Stomach (tissue), 8 donors: ENCODE measurements at regions not wholly inside any gene's neighbourhood (a gene's known extent, or its start where the extent isn't known, plus 50 kb on each side); places are given as distances from the start of the nearest gene placed in this dataset.

Experiments used
- DNase-seq, 2 donors: peaks; one replicate each; pipeline versions ENCODE4 v3.0.0 to v3.0.0-alpha.2; 2013 to 2019
- H3K27ac ChIP-seq, 5 donors: fragments of 200-600 bp in 4 of 5; sonication (generic) in 4 of 5; one replicate each; pipeline ENCODE4 v1.5.1; 2013 to 2019; ENCODE audit warnings: mild to moderate bottlenecking in 1 of 5, moderate library complexity in 1 of 5
- H3K27me3 ChIP-seq, 3 donors: fragments of 200-600 bp; sonication (generic); one replicate each; pipeline ENCODE4 v1.5.1; 2017 to 2019; ENCODE audit warnings: mixed run types in 1 of 3
- H3K36me3 ChIP-seq, 4 donors: fragments of 200-600 bp; sonication (generic); 1 replicate in 3 of 4; 2 replicates in 1 of 4; pipeline ENCODE4 v1.5.1; 2016 to 2019
- H3K4me1 ChIP-seq, 4 donors: fragments of 200-600 bp; sonication (generic); one replicate each; pipeline ENCODE4 v1.5.1; 2016 to 2019
- H3K4me3 ChIP-seq, 4 donors: fragments of 200-600 bp; sonication (generic) in 3 of 4; one replicate each; pipeline ENCODE4 v1.5.1; 2016 to 2019; ENCODE audit warnings: mild to moderate bottlenecking in 1 of 4
- H3K9me3 ChIP-seq, 4 donors: fragments of 200-600 bp; sonication (generic); one replicate each; pipeline ENCODE4 v1.5.1; 2016 to 2019
- EP300 ChIP-seq: sonication (generic); formaldehyde crosslinking; IDR thresholded peaks from one replicate; pipeline ENCODE4 v1.6.1; 2017; ENCODE audit warnings: antibody characterized with exemption
- POLR2A ChIP-seq, 4 donors: fragments of 450-650 bp; IDR thresholded peaks; one replicate each; pipeline ENCODE4 v1.6.1; 2016; ENCODE audit warnings: antibody characterized with exemption in 4 of 4, control low read depth in 2 of 4, mild to moderate bottlenecking in 1 of 4, moderate library complexity in 1 of 4
- POLR2AphosphoS5 ChIP-seq, 3 donors: sonication (generic); formaldehyde crosslinking; IDR thresholded peaks; one replicate each; pipeline ENCODE4 v1.6.1; 2016; ENCODE audit warnings: antibody characterized with exemption in 3 of 3
- WGBS, 5 donors: extraction: QIAGEN DNeasy Blood & Tissue Kit in 3 of 5; methylation state at CpG; one replicate each; pipeline versions ENCODE4 v1.1.5 to v1.1.7; 2013 to 2018; 5-methylcytosine and 5-hydroxymethylcytosine counted together
- intact Hi-C: fragments of 100-400 bp; cut with DNase I; formaldehyde crosslinking; loops from one replicate; pipeline ENCODE4 v1.15.1; 2023; ENCODE audit warnings: low total_unique reads
- TF ChIP-seq, protein P1 (sequence below), 7 experiments: fragments of 450-650 bp in 4 of 7; fragments of 200-600 bp in 3 of 7; sonication (generic) in 3 of 7; IDR thresholded peaks; one replicate each; pipeline ENCODE4 v1.5.1; 2016 to 2019; ENCODE audit warnings: antibody characterized with exemption in 7 of 7, control low read depth in 2 of 7, mild to moderate bottlenecking in 1 of 7
- donor health status: healthy with polysubstance abuse.
- donor health status: Bipolar disorder and iron deficiency.
- donor health status: healthy.

DNA sequence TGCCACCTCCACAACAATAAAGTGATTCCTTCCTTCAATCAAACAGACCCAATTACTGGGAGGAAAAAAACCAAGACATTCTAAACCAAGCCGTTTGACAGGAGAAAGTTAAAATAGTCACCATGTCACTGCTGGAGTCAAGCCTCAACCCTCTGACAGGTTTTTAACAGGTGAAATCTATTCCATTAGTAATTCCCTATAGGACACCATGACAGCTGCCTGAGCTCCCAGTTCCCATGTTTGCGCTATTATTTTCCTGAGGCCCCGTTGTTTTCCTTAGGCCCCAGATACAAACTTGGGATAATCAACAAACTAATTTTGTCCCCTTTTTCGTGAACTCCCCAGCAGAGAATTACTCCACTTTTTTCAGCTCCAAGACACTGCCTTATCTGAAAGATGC lies 113.9 kb downstream of the ARL5B start:
- Histone ChIP-seq H3K4me1 (no peaks in the 10 kb centered on the region), H3K9me3 (peaks cover 0 to 8% (median 0%) of the 10 kb centered on the region in 4 donors), H3K36me3 (no peaks in the 10 kb centered on the region), H3K27me3 (no peaks in the 10 kb centered on the region), H3K4me3 (no peak overlapping the region), H3K27ac (no peak overlapping the region)
- intact Hi-C loops = no loop called here
- TF ChIP-seq, protein P1, sequence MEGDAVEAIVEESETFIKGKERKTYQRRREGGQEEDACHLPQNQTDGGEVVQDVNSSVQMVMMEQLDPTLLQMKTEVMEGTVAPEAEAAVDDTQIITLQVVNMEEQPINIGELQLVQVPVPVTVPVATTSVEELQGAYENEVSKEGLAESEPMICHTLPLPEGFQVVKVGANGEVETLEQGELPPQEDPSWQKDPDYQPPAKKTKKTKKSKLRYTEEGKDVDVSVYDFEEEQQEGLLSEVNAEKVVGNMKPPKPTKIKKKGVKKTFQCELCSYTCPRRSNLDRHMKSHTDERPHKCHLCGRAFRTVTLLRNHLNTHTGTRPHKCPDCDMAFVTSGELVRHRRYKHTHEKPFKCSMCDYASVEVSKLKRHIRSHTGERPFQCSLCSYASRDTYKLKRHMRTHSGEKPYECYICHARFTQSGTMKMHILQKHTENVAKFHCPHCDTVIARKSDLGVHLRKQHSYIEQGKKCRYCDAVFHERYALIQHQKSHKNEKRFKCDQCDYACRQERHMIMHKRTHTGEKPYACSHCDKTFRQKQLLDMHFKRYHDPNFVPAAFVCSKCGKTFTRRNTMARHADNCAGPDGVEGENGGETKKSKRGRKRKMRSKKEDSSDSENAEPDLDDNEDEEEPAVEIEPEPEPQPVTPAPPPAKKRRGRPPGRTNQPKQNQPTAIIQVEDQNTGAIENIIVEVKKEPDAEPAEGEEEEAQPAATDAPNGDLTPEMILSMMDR (IDR thresholded peaks at IDR 0.05) = no peak
- TF ChIP-seq POLR2AphosphoS5 (IDR thresholded peaks at IDR 0.05) = no peak
- 81 to 90% (median 84%) methylated on average over 4 of the region's 4 CpGs for WGBS, 5 donors
- DNase-seq = no peak

DNA sequence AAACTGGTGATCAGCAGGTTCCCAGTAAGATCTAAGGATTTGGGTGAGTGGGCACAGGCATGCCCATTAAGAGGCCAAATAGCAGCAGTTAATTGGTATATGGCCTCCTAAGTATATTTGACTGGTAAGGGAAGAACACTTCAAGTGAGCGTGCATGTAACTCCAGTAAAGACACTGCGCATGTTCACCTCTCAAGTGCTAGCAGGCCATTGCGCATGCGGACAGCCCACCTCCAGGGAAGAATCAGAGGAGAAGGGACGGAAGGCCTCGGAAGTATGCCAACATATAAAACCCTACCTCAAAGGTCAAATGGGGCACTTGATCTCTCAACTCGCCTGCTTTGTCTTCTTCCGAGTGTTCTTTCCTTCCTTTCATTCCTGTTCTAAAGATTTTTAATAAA lies 118.0 kb downstream of the ARL5B start:
- H3K36me3 ChIP-seq = no peaks in the 10 kb centered on the region

GRCh38 chr10:18786478-18786877 lies 127.2 kb downstream of the ARL5B start:
- Histone ChIP-seq H3K4me3 (no peak overlapping the region), H3K9me3 (peaks cover 0 to 23% (median 0%) of the 10 kb centered on the region in 4 donors), H3K27ac (no peak overlapping the region), H3K36me3 (no peaks in the 10 kb centered on the region), H3K27me3 (no peaks in the 10 kb centered on the region), H3K4me1 (no peaks in the 10 kb centered on the region)
- WGBS, 5 donors = 22 to 27% (median 23%) methylated on average over 3 of the region's 3 CpGs
- intact Hi-C loops = no loop called here
- DNase-seq = peak in 1 of 2 donors; percentile 2
- TF ChIP-seq EP300 (no peak), POLR2AphosphoS5 (IDR thresholded peaks at IDR 0.05) (no peak), POLR2A (IDR thresholded peaks at IDR 0.05) (no peak)

More for the DNA sequence above, 118.0 kb downstream of the ARL5B start:
- DNase-seq = no peak
- no peaks in the 10 kb centered on the region for H3K4me1 ChIP-seq
- 89 to 93% (median 92%) methylated on average over 8 of the region's 8 CpGs for WGBS, 5 donors
- no peaks in the 10 kb centered on the region for H3K9me3 ChIP-seq
- intact Hi-C loops = no loop called here
- H3K27ac ChIP-seq = no peak overlapping the region
- no peak for TF ChIP-seq EP300
- TF ChIP-seq POLR2A (IDR thresholded peaks at IDR 0.05) = no peak
- TF ChIP-seq, protein P1 (IDR thresholded peaks at IDR 0.05) = no peak
- H3K4me3 ChIP-seq = no peak overlapping the region
- no peaks in the 10 kb centered on the region for H3K27me3 ChIP-seq

DNA sequence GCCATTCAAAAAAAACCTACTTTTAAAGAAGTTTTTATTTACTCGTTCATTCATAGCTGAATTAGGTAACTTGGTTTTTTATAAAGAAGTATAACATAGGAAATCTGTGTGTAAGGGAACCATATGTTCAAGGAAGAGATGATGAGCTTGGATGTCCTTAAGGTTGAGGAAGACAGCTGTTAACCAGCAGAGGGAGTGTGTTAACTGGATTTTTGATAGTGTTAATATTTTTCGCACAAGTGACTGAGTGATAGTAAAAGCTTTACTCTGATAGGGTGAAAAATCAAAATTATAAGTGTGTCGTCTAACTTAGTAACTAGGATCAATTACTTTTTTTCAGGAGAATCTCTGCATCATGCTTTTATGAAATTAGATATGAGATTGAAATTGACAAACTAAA lies 134.7 kb downstream of the ARL5B start:
- no peaks in the 10 kb centered on the region for H3K27me3 ChIP-seq
- TF ChIP-seq, protein P1 (IDR thresholded peaks at IDR 0.05) = no peak
- TF ChIP-seq POLR2A (IDR thresholded peaks at IDR 0.05) (no peak), EP300 (no peak)
- intact Hi-C loops = no loop called here
- DNase-seq = peak in 1 of 2 donors; percentile 32
- peaks cover 0 to 16% (median 0%) of the 10 kb centered on the region in 4 donors for H3K9me3 ChIP-seq
- H3K4me1 ChIP-seq = no peaks in the 10 kb centered on the region
- no peaks in the 10 kb centered on the region for H3K36me3 ChIP-seq
- WGBS, 5 donors = 51 to 65% (median 59%) methylated on average over 3 of the region's 3 CpGs
- no peak overlapping the region for H3K4me3 ChIP-seq
- H3K27ac ChIP-seq = no peak overlapping the region

- Histone ChIP-seq H3K9me3 (peaks cover 0 to 6% (median 0%) of the 10 kb centered on the region in 4 donors), H3K4me3 (no peak overlapping the region), H3K27me3 (no peaks in the 10 kb centered on the region), H3K36me3 (no peaks in the 10 kb centered on the region), H3K4me1 (no peaks in the 10 kb centered on the region), H3K27ac (no peak overlapping the region)
- TF ChIP-seq POLR2A (IDR thresholded peaks at IDR 0.05) = no peak
- TF ChIP-seq EP300 = no peak
- TF ChIP-seq, protein P1 (IDR thresholded peaks at IDR 0.05) = no peak
- TF ChIP-seq POLR2AphosphoS5 (IDR thresholded peaks at IDR 0.05) = no peak
- peak in 1 of 2 donors; percentile 2 for DNase-seq
- 71 to 84% (median 75%) methylated on average over 3 of the region's 3 CpGs for WGBS, 5 donors
- intact Hi-C loops = no loop called here
Observed at GRCh38 chr10:18795549-18795948, 136.3 kb downstream of the ARL5B start.
